ENCODE measurements at regions not wholly inside any gene's neighbourhood (a gene's known extent, or its start where the extent isn't known, plus 50 kb on each side); places are given as distances from the start of the nearest gene placed in this dataset.

DNA sequence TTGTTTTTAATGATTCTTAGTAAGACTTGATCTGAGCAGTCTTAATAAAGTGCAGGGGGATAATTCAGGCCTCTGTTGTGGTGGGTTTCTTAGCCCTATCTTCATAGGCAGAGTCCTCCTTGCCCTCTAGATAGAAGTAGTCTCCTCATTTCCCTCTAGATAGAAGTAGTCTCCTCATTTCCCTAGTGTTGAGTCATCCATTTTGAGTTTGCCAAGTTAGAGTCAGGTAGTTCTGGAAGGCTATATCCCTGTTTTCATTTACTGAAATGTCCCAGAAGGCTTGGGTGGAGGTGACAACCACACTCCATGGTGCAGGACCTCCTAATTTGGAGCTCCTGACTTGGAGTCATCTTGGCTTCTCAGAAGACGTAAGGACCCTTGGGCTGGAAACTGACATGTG lies 384.6 kb downstream of the MLLT3 start:
- TF ChIP-seq EZH2 (IDR thresholded peaks at IDR 0.05): no peak
- no peak for TF ChIP-seq EZH2phosphoT487 (IDR thresholded peaks at IDR 0.05)

Measured in neural progenitor cell (in vitro differentiated cells).